IMR-90 (cell line): ENCODE measurements at regions not wholly inside any gene's neighbourhood (a gene's known extent, or its start where the extent isn't known, plus 50 kb on each side); places are given as distances from the start of the nearest gene placed in this dataset.

Source experiments
- ATAC-seq: fragments of 200-7000 bp; cut with Tn5 transposase; 2 replicates; pipeline ENCODE4 v1.9.1; 2020; ENCODE audit warnings: low read depth, mild to moderate bottlenecking, moderate library complexity
- BruUV-seq: library from RNA; stranded (reverse); fragments of 400-500 nt; replicated peaks from 2 replicates; lab custom pipeline; 2021; lab: Mats Ljungman, UMichigan
- CTCF ChIA-PET: fragments of 300-600 bp; formaldehyde crosslinking; extraction: SDS; loops from one replicate; lab custom pipeline; 2021; ENCODE audit warnings: antibody characterized with exemption; lab: Yijun Ruan, JAX
- POLR2A ChIA-PET: fragments of 300-600 bp; sonication (Branson Sonifier 250); formaldehyde crosslinking; loops from one replicate; lab custom pipeline; 2022; ENCODE audit warnings: antibody characterized with exemption; ENCODE audit not compliant: unreplicated experiment; lab: Charles Lee
- DNase-seq: peaks from one replicate; pipeline ENCODE4 v3.0.0; 2013
- H2AFZ ChIP-seq: replicated peaks from 2 replicates; pipeline ENCODE3; 2013; ENCODE audit warnings: low read length, mild to moderate bottlenecking; ENCODE audit not compliant: poor library complexity
- H2AK5ac ChIP-seq: 2 replicates; pipeline ENCODE4 v1.6.1; 2013; ENCODE audit warnings: low read depth, low read length, inconsistent platforms
- H2AK9ac ChIP-seq: replicated peaks from 2 replicates; pipeline ENCODE3; 2013; ENCODE audit warnings: mild to moderate bottlenecking, low read depth, low read length, moderate library complexity; ENCODE audit not compliant: poor library complexity
- H2BK120ac ChIP-seq: 2 replicates; pipeline ENCODE4 v1.6.1; 2013; ENCODE audit warnings: low read depth, low read length, inconsistent platforms
- H2BK15ac ChIP-seq: 3 replicates; pipeline ENCODE4 v1.6.1; 2013; ENCODE audit warnings: low read depth, low read length, inconsistent platforms
- H2BK20ac ChIP-seq: 2 replicates; pipeline ENCODE4 v1.6.1; 2013; ENCODE audit warnings: low read depth, mild to moderate bottlenecking, inconsistent platforms, low read length, moderate library complexity
- H2BK5ac ChIP-seq: 2 replicates; pipeline ENCODE4 v1.6.1; 2013; ENCODE audit warnings: mild to moderate bottlenecking, low read depth, low read length, inconsistent platforms; ENCODE audit not compliant: poor library complexity, severe bottlenecking
- H3K14ac ChIP-seq: replicated peaks from 2 replicates; pipeline ENCODE4 v1.6.1; 2013; ENCODE audit warnings: low read depth, low read length, inconsistent platforms
- H3K18ac ChIP-seq: 2 replicates; pipeline ENCODE4 v1.6.1; 2013; ENCODE audit warnings: low read depth, low read length, control low read depth
- H3K23ac ChIP-seq: 2 replicates; pipeline ENCODE4 v1.6.1; 2013; ENCODE audit warnings: low read depth, low read length, inconsistent platforms
- H3K27ac ChIP-seq: 2 replicates; pipeline ENCODE4 v1.5.1; 2013; ENCODE audit warnings: mild to moderate bottlenecking, control low read depth, low read length; ENCODE audit not compliant: insufficient read depth
- H3K27me3 ChIP-seq: 2 replicates; pipeline ENCODE4 v1.6.1; 2013; ENCODE audit warnings: low read length; ENCODE audit not compliant: control insufficient read depth, insufficient read depth
- H3K36me3 ChIP-seq: 2 replicates; pipeline ENCODE4 v1.6.1; 2013; ENCODE audit warnings: low read length, mixed read lengths; ENCODE audit not compliant: control insufficient read depth, insufficient read depth
- H3K4ac ChIP-seq: 2 replicates; pipeline ENCODE4 v1.6.1; 2013; ENCODE audit warnings: low read depth, low read length, inconsistent platforms
- H3K4me1 ChIP-seq: 2 replicates; pipeline ENCODE4 v1.6.1; 2013; ENCODE audit warnings: low read length, mixed read lengths; ENCODE audit not compliant: control insufficient read depth, insufficient read depth
- H3K4me2 ChIP-seq: 2 replicates; pipeline ENCODE4 v1.6.1; 2013; ENCODE audit warnings: low read depth, mild to moderate bottlenecking, control low read depth, low read length, moderate library complexity
- H3K4me3 ChIP-seq: 2 replicates; pipeline ENCODE4 v1.5.1; 2013; ENCODE audit warnings: low read depth, mild to moderate bottlenecking, control low read depth, low read length, moderate library complexity; ENCODE audit not compliant: insufficient read depth
- H3K56ac ChIP-seq: 2 replicates; pipeline ENCODE4 v1.6.1; 2013; ENCODE audit warnings: low read length, inconsistent platforms; ENCODE audit not compliant: insufficient read depth; ENCODE audit errors: extremely low read depth
- H3K79me1 ChIP-seq, 2 experiments: 2 replicates each; pipeline ENCODE4 v1.6.1; 2013; ENCODE audit warnings: low read length in 2 of 2, inconsistent platforms in 1 of 2, low read depth in 1 of 2
- H3K9ac ChIP-seq: 2 replicates; pipeline ENCODE4 v1.6.1; 2013; ENCODE audit warnings: low read depth, low read length, control low read depth
- H3K9me1 ChIP-seq: 2 replicates; pipeline ENCODE4 v1.6.1; 2013; ENCODE audit warnings: low read length, inconsistent platforms; ENCODE audit not compliant: insufficient read depth
- H3K9me3 ChIP-seq: 2 replicates; pipeline ENCODE4 v1.6.1; 2013; ENCODE audit warnings: low read length; ENCODE audit not compliant: control insufficient read depth, insufficient read depth
- H4K20me1 ChIP-seq: 2 replicates; pipeline ENCODE4 v1.6.1; 2013; ENCODE audit warnings: low read length, inconsistent platforms; ENCODE audit not compliant: insufficient read depth
- H4K5ac ChIP-seq: 2 replicates; pipeline ENCODE4 v1.6.1; 2013; ENCODE audit warnings: mild to moderate bottlenecking, low read depth, low read length, control low read depth
- H4K8ac ChIP-seq, 2 experiments: 2 replicates each; pipeline ENCODE4 v1.6.1; 2013; ENCODE audit warnings: low read depth in 2 of 2, low read length in 2 of 2, control low read depth in 1 of 2, inconsistent platforms in 1 of 2
- H4K91ac ChIP-seq: 2 replicates; pipeline ENCODE4 v1.6.1; 2013; ENCODE audit warnings: low read depth, low read length, inconsistent platforms; ENCODE audit not compliant: insufficient read depth
- CEBPB ChIP-seq: IDR thresholded peaks from 2 replicates; pipeline ENCODE4 v1.6.1; 2012; ENCODE audit warnings: low read depth, low read length, improper control_type of control experiment
- CHD1 ChIP-seq: IDR thresholded peaks from 2 replicates; pipeline ENCODE4 v1.6.1; 2012; ENCODE audit warnings: low read depth, low read length, improper control_type of control experiment
- MAZ ChIP-seq: IDR thresholded peaks from 2 replicates; pipeline ENCODE4 v1.6.1; 2012; ENCODE audit warnings: low read depth, mild to moderate bottlenecking, low read length, improper control_type of control experiment, moderate library complexity, borderline replicate concordance
- MXI1 ChIP-seq: IDR thresholded peaks from 2 replicates; pipeline ENCODE4 v1.6.1; 2012; ENCODE audit warnings: low read depth, mild to moderate bottlenecking, low read length, moderate library complexity, borderline replicate concordance
- WGBS, 2 experiments: methylation state at CpG; one replicate each; pipeline versions ENCODE4 v1.1.5 to v1.1.7; 2013; ENCODE audit warnings: missing lambda C conversion rate in 2 of 2; ENCODE audit not compliant: insufficient read length in 1 of 2; ENCODE audit errors: extremely low coverage in 2 of 2; 5-methylcytosine and 5-hydroxymethylcytosine counted together
- dilution Hi-C: fragments of 300-500 bp; cut with HindIII; formaldehyde crosslinking; loops from one replicate; pipeline ENCODE4 v1.14.3; 2018; ENCODE audit warnings: low sequenced_read_pairs; ENCODE audit not compliant: unreplicated experiment
- in situ Hi-C: fragments of 300-500 bp; cut with MboI; formaldehyde crosslinking; loops from 3 replicates; pipeline ENCODE4 v1.14.3; 2019; ENCODE audit warnings: low sequenced_read_pairs, inconsistent platforms, mixed read lengths
- intact Hi-C: fragments of 100-400 bp; cut with micrococcal nuclease; formaldehyde crosslinking; loops from 2 replicates; pipeline ENCODE4 v1.10.0; 2022
- TF ChIP-seq, protein P1 (sequence below): fragments of 150-350 bp; IDR thresholded peaks from 2 replicates; pipeline ENCODE4 v1.6.1; 2017; ENCODE audit warnings: mild to moderate bottlenecking, antibody characterized with exemption, low read length, low read depth
- TF ChIP-seq, protein P2 (sequence below): conservative IDR thresholded peaks from 2 replicates; pipeline ENCODE4 v1.5.1; 2012; ENCODE audit warnings: mild to moderate bottlenecking, low read depth, low read length, improper control_type of control experiment

DNA sequence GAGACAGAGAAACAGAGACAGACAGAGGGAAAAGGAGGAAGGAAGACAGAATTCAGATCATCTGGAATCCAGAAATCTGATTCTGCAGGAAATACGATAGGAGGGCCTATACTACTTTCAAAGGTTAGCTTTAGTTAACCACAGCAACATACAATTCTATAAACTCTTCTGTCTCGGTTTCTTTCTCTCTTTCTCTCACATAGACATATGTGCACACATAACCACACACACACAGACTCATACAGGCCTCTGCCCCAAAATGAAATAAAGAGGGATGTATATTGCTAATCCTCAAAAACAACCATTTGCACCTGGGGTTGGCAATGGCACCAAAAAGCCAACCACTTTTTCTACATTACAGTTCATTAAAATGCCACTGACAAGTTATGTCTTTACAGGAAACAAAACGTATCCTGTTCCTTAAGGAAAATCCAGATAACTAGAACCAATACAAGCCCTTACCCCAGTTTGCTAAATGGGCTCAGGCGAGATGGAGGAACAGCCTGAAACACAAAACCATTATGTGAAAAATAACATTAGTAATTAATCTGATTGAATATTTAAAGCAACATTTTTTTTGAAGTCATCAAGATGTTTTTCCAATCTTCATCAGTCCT, 372.3 kb upstream of the CCNH start:
- H3K9me3 ChIP-seq: no peaks in the 10 kb centered on the region
- no peak overlapping the region for H2BK20ac ChIP-seq
- 20% methylated on average over 1 of the region's 4 CpGs; no CpG with 5 or more reads in 1 of the 2 experiments for WGBS, 2 experiments
- ChIA-PET POLR2A (no interaction called here), CTCF (no interaction called here)
- H3K9ac ChIP-seq: no peak overlapping the region
- H3K4me2 ChIP-seq: no peak overlapping the region
- no peak overlapping the region for H3K23ac ChIP-seq
- in situ Hi-C loops: loop anchor here (10.0 kb wide), 1 partner anchor 900 kb away; no protein-coding TSS in a partner anchor
- no peak overlapping the region for H2AK9ac ChIP-seq
- no peaks in the 10 kb centered on the region for H3K9me1 ChIP-seq
- H2AK5ac ChIP-seq: no peak overlapping the region
- H3K56ac ChIP-seq: no peak overlapping the region
- H3K27me3 ChIP-seq: no peaks in the 10 kb centered on the region; the same call in 1 of the 2 replicates
- no peak for TF ChIP-seq CHD1
- TF ChIP-seq, protein P1, sequence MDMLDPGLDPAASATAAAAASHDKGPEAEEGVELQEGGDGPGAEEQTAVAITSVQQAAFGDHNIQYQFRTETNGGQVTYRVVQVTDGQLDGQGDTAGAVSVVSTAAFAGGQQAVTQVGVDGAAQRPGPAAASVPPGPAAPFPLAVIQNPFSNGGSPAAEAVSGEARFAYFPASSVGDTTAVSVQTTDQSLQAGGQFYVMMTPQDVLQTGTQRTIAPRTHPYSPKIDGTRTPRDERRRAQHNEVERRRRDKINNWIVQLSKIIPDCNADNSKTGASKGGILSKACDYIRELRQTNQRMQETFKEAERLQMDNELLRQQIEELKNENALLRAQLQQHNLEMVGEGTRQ: no peak
- TF ChIP-seq MXI1: no peak
- TF ChIP-seq, protein P2, sequence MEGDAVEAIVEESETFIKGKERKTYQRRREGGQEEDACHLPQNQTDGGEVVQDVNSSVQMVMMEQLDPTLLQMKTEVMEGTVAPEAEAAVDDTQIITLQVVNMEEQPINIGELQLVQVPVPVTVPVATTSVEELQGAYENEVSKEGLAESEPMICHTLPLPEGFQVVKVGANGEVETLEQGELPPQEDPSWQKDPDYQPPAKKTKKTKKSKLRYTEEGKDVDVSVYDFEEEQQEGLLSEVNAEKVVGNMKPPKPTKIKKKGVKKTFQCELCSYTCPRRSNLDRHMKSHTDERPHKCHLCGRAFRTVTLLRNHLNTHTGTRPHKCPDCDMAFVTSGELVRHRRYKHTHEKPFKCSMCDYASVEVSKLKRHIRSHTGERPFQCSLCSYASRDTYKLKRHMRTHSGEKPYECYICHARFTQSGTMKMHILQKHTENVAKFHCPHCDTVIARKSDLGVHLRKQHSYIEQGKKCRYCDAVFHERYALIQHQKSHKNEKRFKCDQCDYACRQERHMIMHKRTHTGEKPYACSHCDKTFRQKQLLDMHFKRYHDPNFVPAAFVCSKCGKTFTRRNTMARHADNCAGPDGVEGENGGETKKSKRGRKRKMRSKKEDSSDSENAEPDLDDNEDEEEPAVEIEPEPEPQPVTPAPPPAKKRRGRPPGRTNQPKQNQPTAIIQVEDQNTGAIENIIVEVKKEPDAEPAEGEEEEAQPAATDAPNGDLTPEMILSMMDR: no peak
- TF ChIP-seq CEBPB: no peak
- no peak for TF ChIP-seq MAZ
- H4K8ac ChIP-seq: no peak overlapping the region
- no peak overlapping the region for H4K5ac ChIP-seq
- ATAC-seq (no peak), DNase-seq (no peak)
- no peak overlapping the region for H3K4me3 ChIP-seq
- H3K4me1 ChIP-seq: no peaks in the 10 kb centered on the region
- H2BK15ac ChIP-seq: no peak overlapping the region
- intact Hi-C loops: no loop called here
- H2BK120ac ChIP-seq: no peak overlapping the region
- no peak overlapping the region for H2BK5ac ChIP-seq
- H3K4ac ChIP-seq: no peak overlapping the region
- no peaks in the 10 kb centered on the region for H3K79me1 ChIP-seq
- dilution Hi-C loops: no loop called here
- no peak overlapping the region for H4K91ac ChIP-seq
- H3K27ac ChIP-seq: no peak overlapping the region
- H4K20me1 ChIP-seq: no peaks in the 10 kb centered on the region
- H3K18ac ChIP-seq: no peak overlapping the region
- no peaks in the 10 kb centered on the region for H3K36me3 ChIP-seq
- H2AFZ ChIP-seq: no peak overlapping the region
- no peak overlapping the region for H3K14ac ChIP-seq
- BruUV-seq: no TSS peak
